Esophagus squamous epithelium (tissue), 5 donors: ENCODE measurements at regions not wholly inside any gene's neighbourhood (a gene's known extent, or its start where the extent isn't known, plus 50 kb on each side); places are given as distances from the start of the nearest gene placed in this dataset.
"Not testable (repeated sequence)": the region's sequence is repeated elsewhere in the genome, so short reads cannot be mapped to it uniquely, and the experiment has no call there.

Experiments used
- DNase-seq: peaks from one replicate; lab custom pipeline; 2025; lab: John Stamatoyannopoulos, UW
- H3K27ac ChIP-seq, 4 donors: fragments of 200-600 bp; sonication (generic); one replicate each; pipeline ENCODE4 v1.5.1; 2016 to 2019; ENCODE audit warnings: mild to moderate bottlenecking in 1 of 4
- H3K27me3 ChIP-seq, 4 donors: fragments of 200-600 bp; sonication (generic); 1 replicate in 3 of 4; 2 replicates in 1 of 4; pipeline versions ENCODE4 v1.5.1 to v1.6.0; 2017 to 2021; ENCODE audit warnings: antibody characterized with exemption in 1 of 4
- H3K36me3 ChIP-seq, 3 donors: fragments of 200-600 bp; sonication (generic); one replicate each; pipeline ENCODE4 v1.5.1; 2016 to 2019
- H3K4me1 ChIP-seq, 3 donors: fragments of 200-600 bp; sonication (generic); one replicate each; pipeline ENCODE4 v1.5.1; 2017 to 2019
- H3K4me3 ChIP-seq, 4 donors: fragments of 200-600 bp; sonication (generic); 1 replicate in 3 of 4; 2 replicates in 1 of 4; pipeline ENCODE4 v1.5.1; 2016 to 2019; ENCODE audit warnings: mild to moderate bottlenecking in 2 of 4, moderate library complexity in 1 of 4
- H3K9me3 ChIP-seq, 3 donors: fragments of 200-600 bp; sonication (generic); one replicate each; pipeline ENCODE4 v1.5.1; 2016 to 2019
- WGBS, 2 donors: methylation state at CpG; one replicate each; pipeline ENCODE4 v1.1.5; 2018; 5-methylcytosine and 5-hydroxymethylcytosine counted together
- intact Hi-C: fragments of 100-400 bp; cut with DNase I; formaldehyde crosslinking; loops from one replicate; pipeline ENCODE4 v1.15.0; 2022
- donor health status: DM: yes; HTN: yes; CAD: no.

DNA sequence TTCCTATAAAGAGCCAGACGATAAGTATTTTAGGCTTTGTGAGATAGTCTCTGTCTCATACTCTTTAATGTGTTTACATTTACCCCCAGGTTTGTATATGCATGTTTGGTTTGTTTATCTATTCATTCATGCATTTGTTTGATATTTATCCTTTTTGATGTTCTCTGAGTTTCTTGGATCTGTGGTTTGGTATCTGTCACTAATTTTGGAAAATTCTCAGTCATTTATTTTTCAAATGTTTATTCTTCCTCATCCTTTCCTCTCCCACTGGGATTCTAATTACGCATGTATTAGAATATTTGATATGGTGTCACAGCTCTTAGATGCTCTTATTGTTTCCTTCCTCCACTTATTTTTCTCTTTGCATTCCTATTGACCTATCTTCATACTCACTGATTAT is 143.2 kb downstream of the KBTBD2 start:
- H3K27ac ChIP-seq, H3K36me3 ChIP-seq, H3K27me3 ChIP-seq, H3K4me3 ChIP-seq, intact Hi-C loops, H3K9me3 ChIP-seq, H3K4me1 ChIP-seq, DNase-seq: not testable (repeated sequence)
- WGBS, 2 donors = 82 to 87% methylated on average over 2 of the region's 2 CpGs

DNA sequence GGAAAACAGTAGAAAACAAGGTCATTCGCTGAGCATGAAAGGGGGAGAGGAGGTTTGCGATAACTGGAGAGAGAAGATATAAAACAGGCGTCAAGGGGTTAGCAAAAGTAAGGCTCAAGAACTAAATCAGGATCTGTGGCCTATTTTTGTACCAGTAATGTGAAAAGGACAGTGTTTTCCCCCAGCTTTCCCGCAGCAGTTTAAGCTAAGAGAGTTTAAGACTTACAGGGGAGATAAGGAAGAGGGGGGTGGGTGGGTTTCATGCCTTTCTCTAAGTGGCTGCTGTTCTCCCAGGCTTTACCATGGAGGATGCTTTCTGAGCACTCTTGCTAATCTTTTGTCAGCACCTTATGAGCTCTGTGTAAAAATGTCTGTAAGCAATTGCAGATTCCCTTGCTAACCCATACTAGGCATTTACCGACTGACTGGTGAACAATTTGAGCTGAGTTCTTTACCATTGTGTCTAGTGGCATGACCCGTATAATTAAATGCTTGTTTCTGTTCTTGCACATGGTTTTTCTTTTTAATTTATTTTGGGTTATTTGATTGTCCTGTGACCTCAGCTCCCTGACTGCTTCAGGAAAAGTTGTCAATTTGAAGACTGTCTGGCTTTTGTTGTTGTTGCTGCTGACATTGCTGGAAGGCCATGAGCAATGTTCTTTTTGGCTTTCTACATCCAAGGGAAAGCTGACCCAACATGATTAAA is 144.0 kb downstream of the KBTBD2 start:
- H3K9me3 ChIP-seq, H3K4me3 ChIP-seq, intact Hi-C loops, DNase-seq, H3K27me3 ChIP-seq, H3K4me1 ChIP-seq, H3K27ac ChIP-seq, H3K36me3 ChIP-seq: not testable (repeated sequence)
- 82 to 92% methylated on average over 6 of the region's 6 CpGs for WGBS, 2 donors

DNA sequence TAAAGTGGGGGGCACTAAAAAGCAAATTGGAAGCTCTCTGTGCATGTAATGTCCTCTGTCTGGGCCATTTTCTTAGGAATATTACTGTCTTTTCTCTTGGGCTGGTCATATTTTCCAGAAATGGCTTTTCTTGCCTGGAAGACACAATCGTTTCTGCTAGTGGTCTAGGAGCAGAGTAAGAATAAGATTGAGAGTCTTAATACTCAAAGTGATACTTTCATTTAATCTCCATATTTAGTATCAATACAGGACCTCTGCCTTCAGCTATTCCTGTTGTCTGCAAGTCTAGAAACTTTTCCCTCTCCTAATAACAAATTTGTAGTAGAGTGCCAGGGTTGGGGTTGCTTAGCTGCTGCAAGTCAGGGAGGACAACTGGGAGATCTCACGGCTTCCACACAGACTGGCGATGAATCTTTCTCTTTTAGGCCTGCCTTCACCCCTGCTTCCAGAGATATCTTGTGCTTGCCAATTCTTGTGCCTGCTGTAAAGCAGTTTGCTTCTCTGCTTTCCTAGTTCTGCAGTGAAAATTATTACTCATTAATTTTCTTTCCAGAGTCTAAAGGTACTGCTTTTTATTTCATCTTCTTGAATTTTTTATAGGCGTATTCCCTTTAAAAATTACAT is 149.6 kb downstream of the KBTBD2 start:
- H3K4me1 ChIP-seq, H3K27ac ChIP-seq, DNase-seq, H3K27me3 ChIP-seq, H3K36me3 ChIP-seq, H3K9me3 ChIP-seq, H3K4me3 ChIP-seq, intact Hi-C loops: not testable (repeated sequence)
- 78 to 80% methylated on average over 3 to 4 of the region's 4 CpGs for WGBS, 2 donors

DNA sequence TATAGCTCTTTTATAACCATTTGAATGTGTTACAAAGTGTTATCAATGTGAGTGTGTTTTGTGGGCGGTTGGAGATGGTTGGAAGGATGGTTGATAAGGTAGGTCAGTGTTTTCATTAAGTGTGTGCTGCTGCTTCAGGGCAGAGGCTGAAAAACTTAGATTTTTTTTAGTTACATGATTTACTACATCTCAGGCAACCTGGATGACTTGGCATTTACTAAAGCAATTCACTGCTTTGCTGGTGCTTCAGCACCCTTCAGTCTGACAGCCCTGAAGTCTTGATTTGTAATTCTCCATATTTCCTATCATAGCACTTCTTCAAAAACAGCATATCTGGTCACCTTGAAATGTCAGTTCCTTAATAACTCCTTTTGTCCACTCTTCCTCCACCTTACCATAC is 151.8 kb downstream of the KBTBD2 start:
- H3K27me3 ChIP-seq, DNase-seq, intact Hi-C loops, H3K9me3 ChIP-seq, H3K27ac ChIP-seq, H3K4me1 ChIP-seq, H3K4me3 ChIP-seq, H3K36me3 ChIP-seq: not testable (repeated sequence)
- 80 to 90% methylated on average over 1 of the region's 1 CpG for whole genome bisulfite sequencing, 2 donors

DNA sequence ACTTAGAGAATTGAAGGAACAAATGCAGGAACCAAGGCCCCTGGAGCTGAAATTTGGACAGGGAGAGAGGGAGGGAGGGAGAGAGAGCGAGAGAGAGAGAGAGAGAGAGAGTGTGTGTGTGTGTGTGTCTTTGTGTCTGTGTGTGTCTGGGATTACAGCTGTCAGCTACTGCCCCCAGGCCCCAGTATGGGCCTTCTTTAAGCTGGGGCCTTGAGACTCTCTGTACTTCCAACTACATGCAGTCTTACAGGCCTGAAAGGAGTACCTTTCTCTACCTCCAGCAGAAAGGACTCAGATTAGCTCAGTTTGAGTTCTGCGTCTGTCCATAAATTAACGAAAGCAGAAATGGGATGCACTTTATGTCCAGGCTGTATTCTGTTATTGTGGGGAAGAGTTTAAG is 153.2 kb downstream of the KBTBD2 start:
- H3K4me3 ChIP-seq, DNase-seq, H3K36me3 ChIP-seq, intact Hi-C loops, H3K4me1 ChIP-seq, H3K27ac ChIP-seq, H3K9me3 ChIP-seq, H3K27me3 ChIP-seq: not testable (repeated sequence)
- 94 to 100% methylated on average over 2 to 3 of the region's 3 CpGs for WGBS, 2 donors

DNA sequence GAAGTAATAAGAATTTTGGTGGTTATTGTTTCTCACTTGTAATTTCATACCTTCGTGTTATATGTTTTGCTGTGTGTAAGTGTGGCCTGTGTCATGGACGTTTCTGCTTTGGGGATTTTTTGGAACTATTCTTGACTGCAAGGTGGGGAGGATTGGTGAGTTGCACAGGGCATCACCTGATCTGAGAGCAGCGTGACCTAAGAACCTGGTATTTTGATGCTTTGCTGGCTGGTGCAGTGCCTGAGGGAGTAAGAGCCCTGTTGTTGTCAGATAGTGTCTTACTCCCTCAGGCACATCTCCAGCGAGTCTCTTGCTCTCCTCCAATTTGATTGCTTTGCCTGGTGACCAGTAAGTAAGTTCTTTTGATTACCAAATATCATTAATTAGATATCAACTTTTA is 158.8 kb downstream of the KBTBD2 start:
- H3K27me3 ChIP-seq, DNase-seq, H3K4me1 ChIP-seq, H3K36me3 ChIP-seq, H3K9me3 ChIP-seq, intact Hi-C loops, H3K27ac ChIP-seq, H3K4me3 ChIP-seq: not testable (repeated sequence)
- 66 to 81% methylated on average over 4 of the region's 4 CpGs for WGBS, 2 donors

DNA sequence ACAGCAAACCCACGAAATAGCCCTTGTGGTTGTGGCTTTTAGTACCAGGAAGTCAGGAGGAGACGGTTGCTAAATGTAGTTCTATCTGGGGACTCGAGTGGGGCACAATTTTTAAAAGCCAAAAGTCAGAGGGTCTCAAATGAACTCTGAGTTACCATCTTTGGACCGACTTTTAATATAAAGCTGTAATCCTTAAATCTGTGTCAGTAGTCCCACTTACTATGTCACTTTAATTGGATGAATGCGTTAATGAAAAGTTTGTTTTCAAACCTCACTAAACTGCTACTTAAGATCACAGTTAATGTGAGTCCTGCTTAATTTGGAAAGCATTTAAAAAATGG is 162.3 kb downstream of the KBTBD2 start:
- H3K27me3 ChIP-seq, H3K36me3 ChIP-seq, H3K4me1 ChIP-seq, DNase-seq, intact Hi-C loops, H3K9me3 ChIP-seq, H3K27ac ChIP-seq: not testable (repeated sequence)
- 30 to 57% methylated on average over 2 to 3 of the region's 5 CpGs for whole genome bisulfite sequencing, 2 donors
- H3K4me3 ChIP-seq = peak overlapping the region in 3 of 4 donors; percentile 67 to 86 (median 76)

DNA sequence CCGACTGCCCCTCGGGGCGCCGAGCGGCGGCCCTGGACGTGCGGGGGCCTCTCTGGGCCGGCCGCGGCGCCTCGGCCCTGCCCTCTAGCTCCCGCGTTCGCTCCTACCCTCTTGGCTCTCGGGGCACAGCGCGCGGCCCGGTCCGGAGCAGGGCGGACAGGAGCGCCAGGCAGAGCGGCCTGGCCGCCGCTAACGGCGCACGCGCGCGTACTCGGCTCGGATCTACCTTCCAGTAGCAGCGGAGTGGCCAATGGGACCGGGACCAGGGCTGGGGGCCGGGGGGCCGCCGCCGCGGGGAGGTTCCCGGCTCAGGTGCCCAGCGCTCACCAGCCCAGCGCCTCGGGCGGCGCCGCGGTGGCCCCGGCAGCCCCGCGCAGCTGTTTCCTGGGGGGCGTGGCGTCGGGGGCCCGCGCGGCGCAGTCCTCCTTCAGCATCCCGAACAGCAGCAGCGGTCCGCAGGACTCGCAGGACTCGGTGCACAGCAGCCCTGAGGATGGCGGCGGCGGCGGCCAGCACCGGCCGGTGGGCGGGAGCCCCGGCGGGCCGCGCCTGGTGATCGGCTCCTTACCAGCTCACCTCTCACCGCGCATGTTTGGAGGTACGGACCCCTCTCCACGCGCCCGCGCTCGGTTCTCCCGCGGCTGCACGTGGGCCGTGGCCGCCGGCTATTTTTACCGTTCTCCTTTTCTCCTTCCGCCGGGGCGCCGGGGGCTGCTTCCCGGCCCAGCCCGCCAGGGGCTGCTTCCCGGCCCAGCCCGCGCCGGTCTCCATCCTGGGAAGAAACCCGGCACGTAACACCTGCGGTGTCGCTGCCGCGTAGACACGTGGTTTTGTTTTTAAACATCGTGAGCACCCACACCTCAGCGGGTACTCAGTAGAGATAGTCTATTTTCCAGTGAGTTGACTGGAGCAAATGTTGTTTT is 162.9 kb downstream of the KBTBD2 start:
- H3K27me3 ChIP-seq, DNase-seq, intact Hi-C loops, H3K9me3 ChIP-seq, H3K4me1 ChIP-seq, H3K36me3 ChIP-seq: not testable (repeated sequence)
- WGBS, 2 donors = 0% methylated on average over 8 of the region's 111 CpGs; no CpG with 5 or more reads in 1 of the 2 donors
- peak overlapping the region; percentile 67 to 86 (median 76) for H3K4me3 ChIP-seq
- peak overlapping the region; percentile 81 to 92 (median 88) for H3K27ac ChIP-seq
